Peyer's patch (tissue), 4 donors: ENCODE measurements at regions not wholly inside any gene's neighbourhood (a gene's known extent, or its start where the extent isn't known, plus 50 kb on each side); places are given as distances from the start of the nearest gene placed in this dataset.

ENCODE experiments used
- DNase-seq, 3 donors: peaks; one replicate each; pipeline ENCODE4 v3.0.0-alpha.2; 2017 to 2019
- H3K27ac ChIP-seq, 4 donors: fragments of 200-600 bp; sonication (generic); one replicate each; pipeline ENCODE4 v1.5.1; 2016 to 2019
- H3K27me3 ChIP-seq, 2 donors: fragments of 200-600 bp; sonication (generic); one replicate each; pipeline ENCODE4 v1.5.1; 2019
- H3K36me3 ChIP-seq, 3 donors: fragments of 200-600 bp; sonication (generic); one replicate each; pipeline ENCODE4 v1.5.1; 2016 to 2019
- H3K4me1 ChIP-seq, 4 donors: fragments of 200-600 bp; sonication (generic); one replicate each; pipeline ENCODE4 v1.5.1; 2016 to 2019
- H3K4me3 ChIP-seq, 4 donors: fragments of 200-600 bp; sonication (generic); 1 replicate in 3 of 4; 2 replicates in 1 of 4; pipeline ENCODE4 v1.5.1; 2016 to 2019; ENCODE audit warnings: mild to moderate bottlenecking in 1 of 4
- H3K9me3 ChIP-seq, 4 donors: fragments of 200-600 bp; sonication (generic); one replicate each; pipeline ENCODE4 v1.5.1; 2016 to 2019; ENCODE audit warnings: mild to moderate bottlenecking in 1 of 4
- POLR2A ChIP-seq, 2 donors: fragments of 450-650 bp; IDR thresholded peaks; one replicate each; pipeline ENCODE4 v1.5.1; 2017; ENCODE audit warnings: antibody characterized with exemption in 2 of 2, mild to moderate bottlenecking in 2 of 2, moderate library complexity in 2 of 2
- TF ChIP-seq, protein P1 (sequence below), 6 experiments: fragments of 450-650 bp in 4 of 6; fragments of 200-600 bp in 2 of 6; sonication (generic) in 1 of 6; IDR thresholded peaks; one replicate each; pipeline ENCODE4 v1.5.1; 2017 to 2019; ENCODE audit warnings: antibody characterized with exemption in 6 of 6, mild to moderate bottlenecking in 3 of 6, moderate library complexity in 1 of 6

DNA sequence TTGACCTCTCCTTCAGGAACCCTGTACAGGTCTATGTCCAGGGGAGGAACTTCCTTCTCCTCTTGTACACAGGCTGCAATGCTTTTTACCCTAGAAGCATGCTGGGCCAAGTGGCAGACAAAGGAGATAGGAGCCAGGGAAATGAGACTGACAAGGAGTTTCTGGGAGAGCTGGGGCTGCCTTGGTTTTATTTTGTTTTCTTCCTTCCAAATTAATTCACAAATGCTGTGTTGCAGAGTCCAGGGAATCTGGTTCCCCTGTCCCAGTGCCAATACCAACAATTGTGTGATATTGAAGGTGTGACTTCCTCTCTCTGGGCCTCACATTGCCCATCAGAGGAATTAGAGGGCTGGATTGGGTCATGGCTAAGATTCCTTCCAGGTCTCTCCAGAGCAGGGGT, 224.8 kb upstream of the PPP2R3A start:
- H3K36me3 ChIP-seq, result no peaks in the 10 kb centered on the region
- no peak for DNase-seq
- no peaks in the 10 kb centered on the region for H3K4me1 ChIP-seq
- H3K27ac ChIP-seq, result no peak overlapping the region
- TF ChIP-seq, protein P1, sequence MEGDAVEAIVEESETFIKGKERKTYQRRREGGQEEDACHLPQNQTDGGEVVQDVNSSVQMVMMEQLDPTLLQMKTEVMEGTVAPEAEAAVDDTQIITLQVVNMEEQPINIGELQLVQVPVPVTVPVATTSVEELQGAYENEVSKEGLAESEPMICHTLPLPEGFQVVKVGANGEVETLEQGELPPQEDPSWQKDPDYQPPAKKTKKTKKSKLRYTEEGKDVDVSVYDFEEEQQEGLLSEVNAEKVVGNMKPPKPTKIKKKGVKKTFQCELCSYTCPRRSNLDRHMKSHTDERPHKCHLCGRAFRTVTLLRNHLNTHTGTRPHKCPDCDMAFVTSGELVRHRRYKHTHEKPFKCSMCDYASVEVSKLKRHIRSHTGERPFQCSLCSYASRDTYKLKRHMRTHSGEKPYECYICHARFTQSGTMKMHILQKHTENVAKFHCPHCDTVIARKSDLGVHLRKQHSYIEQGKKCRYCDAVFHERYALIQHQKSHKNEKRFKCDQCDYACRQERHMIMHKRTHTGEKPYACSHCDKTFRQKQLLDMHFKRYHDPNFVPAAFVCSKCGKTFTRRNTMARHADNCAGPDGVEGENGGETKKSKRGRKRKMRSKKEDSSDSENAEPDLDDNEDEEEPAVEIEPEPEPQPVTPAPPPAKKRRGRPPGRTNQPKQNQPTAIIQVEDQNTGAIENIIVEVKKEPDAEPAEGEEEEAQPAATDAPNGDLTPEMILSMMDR (IDR thresholded peaks at IDR 0.05), result no peak
- no peak for TF ChIP-seq POLR2A (IDR thresholded peaks at IDR 0.05)
- peaks cover 0 to 9% (median 2%) of the 10 kb centered on the region in 4 donors for H3K9me3 ChIP-seq
- no peaks in the 10 kb centered on the region for H3K27me3 ChIP-seq
- H3K4me3 ChIP-seq, result no peak overlapping the region

DNA sequence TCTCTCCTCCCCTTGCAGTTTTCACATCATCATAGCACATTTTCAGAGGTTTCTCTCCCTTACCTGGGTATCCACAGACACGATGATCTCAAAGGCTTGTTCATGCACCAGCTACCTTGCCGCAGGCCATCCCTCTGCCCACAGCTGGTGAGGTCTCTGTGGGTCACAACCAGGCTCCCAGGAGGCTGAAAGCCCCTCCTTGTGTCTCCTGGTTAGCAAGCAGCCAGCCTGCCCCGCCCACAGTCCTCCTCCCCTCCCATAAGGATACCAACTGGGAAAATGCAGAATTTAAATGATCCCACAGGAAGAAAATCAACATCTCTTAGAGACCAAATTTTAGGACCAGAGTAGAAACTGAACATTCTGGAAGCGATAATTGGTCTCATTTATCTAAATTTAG, 213.5 kb upstream of the PPP2R3A start:
- TF ChIP-seq, protein P1 (IDR thresholded peaks at IDR 0.05), result no peak
- TF ChIP-seq POLR2A (IDR thresholded peaks at IDR 0.05), result no peak
- Histone ChIP-seq H3K36me3 (no peaks in the 10 kb centered on the region), H3K27ac (no peak overlapping the region), H3K4me3 (no peak overlapping the region), H3K4me1 (no peaks in the 10 kb centered on the region), H3K27me3 (no peaks in the 10 kb centered on the region), H3K9me3 (no peaks in the 10 kb centered on the region)
- DNase-seq, result no peak

DNA sequence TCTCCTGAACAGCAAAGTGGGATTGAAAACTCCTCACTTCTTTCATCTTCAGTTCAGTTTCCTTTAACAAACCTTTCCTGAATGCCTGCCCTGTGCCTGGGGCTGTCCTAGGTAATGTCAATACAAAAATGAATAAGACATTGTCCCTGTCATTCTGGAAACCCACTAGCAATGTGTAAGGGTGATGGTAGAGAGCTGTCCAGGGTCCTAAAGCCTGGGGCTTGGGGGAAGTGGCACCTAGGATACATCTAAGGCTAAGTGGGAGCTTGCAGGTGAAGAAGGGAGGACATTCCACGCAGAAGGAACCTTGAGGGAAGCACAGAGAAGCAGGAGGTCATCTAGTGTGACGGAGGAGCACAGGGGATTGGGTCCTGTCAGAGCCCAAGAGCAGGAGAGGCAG, 212.7 kb upstream of the PPP2R3A start:
- Histone ChIP-seq H3K4me3 (no peak overlapping the region), H3K4me1 (no peaks in the 10 kb centered on the region), H3K27ac (no peak overlapping the region), H3K27me3 (no peaks in the 10 kb centered on the region), H3K9me3 (no peaks in the 10 kb centered on the region), H3K36me3 (no peaks in the 10 kb centered on the region)
- TF ChIP-seq, protein P1 (IDR thresholded peaks at IDR 0.05), result no peak
- TF ChIP-seq POLR2A (IDR thresholded peaks at IDR 0.05), result no peak
- no peak for DNase-seq

DNA sequence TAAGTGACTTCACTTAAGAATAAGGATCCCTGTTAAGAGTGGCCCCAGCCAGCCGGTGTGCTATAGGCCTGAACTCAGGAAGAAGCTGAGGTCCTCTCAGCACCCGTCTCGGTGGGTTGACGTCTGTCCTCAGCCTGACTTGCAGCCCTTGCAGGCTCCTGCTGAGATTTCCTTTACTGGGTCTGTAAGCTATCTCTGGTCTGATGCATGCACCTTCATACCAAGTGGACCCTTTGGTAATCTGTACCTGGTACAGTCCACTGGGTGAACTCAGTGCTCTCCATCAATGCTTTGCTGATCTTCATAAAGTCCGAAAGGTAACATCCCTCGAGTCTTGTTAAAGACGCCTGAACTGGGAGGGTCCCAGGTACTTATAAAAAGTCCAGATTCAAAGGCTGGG, 212.0 kb upstream of the PPP2R3A start:
- Histone ChIP-seq H3K36me3 (no peaks in the 10 kb centered on the region), H3K4me3 (no peak overlapping the region), H3K9me3 (no peaks in the 10 kb centered on the region), H3K27ac (no peak overlapping the region), H3K4me1 (no peaks in the 10 kb centered on the region), H3K27me3 (no peaks in the 10 kb centered on the region)
- no peak for DNase-seq
- TF ChIP-seq, protein P1 (IDR thresholded peaks at IDR 0.05), result no peak
- no peak for TF ChIP-seq POLR2A (IDR thresholded peaks at IDR 0.05)

DNA sequence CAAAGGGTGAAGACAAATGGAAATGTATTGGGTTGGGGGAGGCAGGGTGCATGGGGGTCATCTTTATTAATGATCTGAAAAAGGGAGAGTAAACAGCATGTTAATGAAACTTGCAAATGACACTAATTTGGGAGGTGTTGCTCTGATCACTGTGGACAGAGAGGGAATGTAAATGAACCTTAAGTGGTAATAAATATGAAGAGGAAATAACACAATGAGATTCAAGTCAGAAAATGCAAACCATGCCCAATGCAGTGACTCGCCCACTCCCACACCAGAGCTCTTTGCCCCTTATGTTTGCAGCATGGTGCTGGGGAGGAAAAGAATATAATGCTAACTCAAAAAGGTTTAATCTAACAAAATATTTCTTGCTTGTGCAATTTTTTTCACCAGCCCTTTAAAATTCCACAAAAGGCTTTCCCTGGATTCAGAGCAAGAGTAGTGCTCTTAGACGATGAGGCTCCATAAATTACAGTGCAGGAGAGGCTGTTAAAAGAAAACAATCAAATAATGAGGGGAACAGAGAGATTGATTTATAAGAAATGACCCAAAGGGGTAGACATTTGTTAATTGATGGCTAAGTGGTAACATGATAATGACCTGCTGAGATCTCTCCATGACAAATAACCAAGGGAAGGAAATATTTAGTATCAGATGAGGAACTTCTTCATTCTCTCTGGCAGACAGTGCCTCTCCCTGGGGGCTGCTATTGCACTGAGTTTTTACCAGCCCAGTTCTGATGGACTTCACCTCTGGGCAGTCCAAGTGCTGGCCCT, 210.0 kb upstream of the PPP2R3A start:
- Histone ChIP-seq H3K4me3 (no peak overlapping the region), H3K36me3 (no peaks in the 10 kb centered on the region), H3K27ac (no peak overlapping the region), H3K4me1 (no peaks in the 10 kb centered on the region), H3K9me3 (no peaks in the 10 kb centered on the region), H3K27me3 (no peaks in the 10 kb centered on the region)
- no peak for TF ChIP-seq POLR2A (IDR thresholded peaks at IDR 0.05)
- TF ChIP-seq, protein P1 (IDR thresholded peaks at IDR 0.05), result no peak
- DNase-seq, result no peak
